LNCaP clone FGC (cell line): ENCODE measurements at regions not wholly inside any gene's neighbourhood (a gene's known extent, or its start where the extent isn't known, plus 50 kb on each side); places are given as distances from the start of the nearest gene placed in this dataset.

Experiments
- DNase-seq: peaks from one replicate; pipeline ENCODE4 v3.0.0-alpha.2; 2011; ENCODE audit warnings: low read depth
- H3K4me3 ChIP-seq: 2 replicates; pipeline ENCODE4 v1.5.1; 2011; ENCODE audit warnings: mild to moderate bottlenecking, low read depth, low read length, control low read depth
- TF ChIP-seq, protein P1 (sequence below): IDR thresholded peaks from 2 replicates; pipeline ENCODE4 v1.5.1; 2012; ENCODE audit warnings: mild to moderate bottlenecking; ENCODE audit not compliant: control insufficient read depth, insufficient read depth; ENCODE audit errors: extremely low read depth

DNA sequence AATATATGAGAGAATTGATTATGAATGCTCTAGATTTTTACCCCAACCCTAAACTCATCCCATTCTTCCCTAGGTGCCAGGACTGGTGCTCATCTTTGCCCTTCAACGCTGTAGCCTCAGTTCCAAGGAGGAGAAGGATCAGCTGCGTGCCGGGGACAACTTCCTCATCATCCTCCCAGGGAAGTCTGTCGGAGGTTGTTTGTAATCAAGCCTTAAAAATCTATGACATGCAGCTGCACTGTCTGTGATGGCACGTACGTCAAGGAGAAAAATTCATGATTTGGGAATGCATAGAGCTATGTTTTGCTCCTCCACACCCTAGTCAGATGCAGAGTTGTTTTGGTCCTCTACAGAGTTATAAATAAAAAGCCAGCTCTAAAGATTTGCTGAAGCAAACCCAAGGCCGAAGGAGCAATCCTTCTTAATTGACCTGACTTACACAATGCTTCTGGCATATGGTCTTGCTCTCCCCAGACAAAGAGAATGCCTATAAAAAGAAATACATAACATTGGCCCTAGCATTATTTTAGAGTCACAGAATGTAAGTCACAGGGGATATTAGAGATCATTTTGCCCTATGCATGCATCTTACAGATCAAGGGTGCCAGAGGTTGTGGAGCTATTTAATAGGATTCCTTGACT lies 244.2 kb downstream of the HIVEP2 start:
- DNase-seq = no peak
- H3K4me3 ChIP-seq = no peak overlapping the region
- TF ChIP-seq, protein P1, sequence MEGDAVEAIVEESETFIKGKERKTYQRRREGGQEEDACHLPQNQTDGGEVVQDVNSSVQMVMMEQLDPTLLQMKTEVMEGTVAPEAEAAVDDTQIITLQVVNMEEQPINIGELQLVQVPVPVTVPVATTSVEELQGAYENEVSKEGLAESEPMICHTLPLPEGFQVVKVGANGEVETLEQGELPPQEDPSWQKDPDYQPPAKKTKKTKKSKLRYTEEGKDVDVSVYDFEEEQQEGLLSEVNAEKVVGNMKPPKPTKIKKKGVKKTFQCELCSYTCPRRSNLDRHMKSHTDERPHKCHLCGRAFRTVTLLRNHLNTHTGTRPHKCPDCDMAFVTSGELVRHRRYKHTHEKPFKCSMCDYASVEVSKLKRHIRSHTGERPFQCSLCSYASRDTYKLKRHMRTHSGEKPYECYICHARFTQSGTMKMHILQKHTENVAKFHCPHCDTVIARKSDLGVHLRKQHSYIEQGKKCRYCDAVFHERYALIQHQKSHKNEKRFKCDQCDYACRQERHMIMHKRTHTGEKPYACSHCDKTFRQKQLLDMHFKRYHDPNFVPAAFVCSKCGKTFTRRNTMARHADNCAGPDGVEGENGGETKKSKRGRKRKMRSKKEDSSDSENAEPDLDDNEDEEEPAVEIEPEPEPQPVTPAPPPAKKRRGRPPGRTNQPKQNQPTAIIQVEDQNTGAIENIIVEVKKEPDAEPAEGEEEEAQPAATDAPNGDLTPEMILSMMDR = no peak
